NT2/D1 (cell line): ENCODE measurements at regions not wholly inside any gene's neighbourhood (a gene's known extent, or its start where the extent isn't known, plus 50 kb on each side); places are given as distances from the start of the nearest gene placed in this dataset.

ENCODE experiments used
- SUZ12 ChIP-seq: IDR thresholded peaks from 2 replicates; pipeline ENCODE4 v1.6.1; 2011; ENCODE audit not compliant: insufficient read length, insufficient read depth; ENCODE audit errors: extremely low read depth
- YY1 ChIP-seq: IDR thresholded peaks from 2 replicates; pipeline ENCODE4 v1.6.1; 2011; ENCODE audit not compliant: insufficient read length, insufficient read depth

DNA sequence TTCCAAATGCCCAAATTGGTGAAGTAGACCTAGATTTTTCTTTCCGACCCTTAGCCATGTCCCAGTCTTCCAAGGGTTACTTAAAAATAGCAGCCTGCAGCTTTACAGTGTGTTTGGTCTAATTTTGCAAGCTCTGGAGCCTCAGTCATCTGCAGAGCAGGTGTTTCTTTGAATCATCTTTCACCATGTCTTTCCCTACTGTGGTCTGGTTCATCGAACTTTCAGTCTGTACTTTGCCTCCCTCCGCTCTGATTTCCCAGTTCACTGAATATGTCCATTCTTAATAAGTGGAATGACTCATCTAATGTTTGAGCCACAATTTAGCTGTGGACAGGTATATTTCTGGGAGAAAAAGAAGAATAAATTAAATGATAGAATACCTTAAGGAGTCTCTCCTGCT is 1060.7 kb downstream of the EFNA5 start:
- TF ChIP-seq SUZ12 (no peak), YY1 (no peak)
